BLaER1 treated with 17β-estradiol and CSF1 and Interleukin-3, amounts not matched to agents 10 nM and 100 nM (cell line): ENCODE measurements at regions not wholly inside any gene's neighbourhood (a gene's known extent, or its start where the extent isn't known, plus 50 kb on each side); places are given as distances from the start of the nearest gene placed in this dataset.

Source experiments
- H3K27ac ChIP-seq, 11 experiments: shearing (Covaris generic); formaldehyde crosslinking; 2 replicates each; pipeline ENCODE4 v1.8.1; 2022
- H3K27me3 ChIP-seq, 11 experiments: shearing (Covaris generic); formaldehyde crosslinking; 2 replicates each; pipeline ENCODE4 v1.8.1; 2022
- H3K36me3 ChIP-seq, 11 experiments: shearing (Covaris generic); formaldehyde crosslinking; 2 replicates each; pipeline ENCODE4 v1.8.1; 2022
- H3K4me1 ChIP-seq, 10 experiments: shearing (Covaris generic); formaldehyde crosslinking; 2 replicates each; pipeline ENCODE4 v1.8.1; 2022
- H3K4me2 ChIP-seq, 11 experiments: shearing (Covaris generic); formaldehyde crosslinking; 2 replicates each; pipeline ENCODE4 v1.8.1; 2022
- H3K4me3 ChIP-seq, 10 experiments: shearing (Covaris generic); formaldehyde crosslinking; 2 replicates each; pipeline ENCODE4 v1.8.1; 2022
- H3K9ac ChIP-seq, 11 experiments: shearing (Covaris generic); formaldehyde crosslinking; 2 replicates each; pipeline ENCODE4 v1.8.1; 2022
- H3K9me3 ChIP-seq, 11 experiments: shearing (Covaris generic); formaldehyde crosslinking; replicated peaks in 1 of 11; 2 replicates each; pipeline ENCODE4 v1.8.1; 2022
- H4K20me1 ChIP-seq, 11 experiments: shearing (Covaris generic); formaldehyde crosslinking; 2 replicates each; pipeline ENCODE4 v1.8.1; 2022
- Cebpa-rat ChIP-seq, 11 experiments: shearing (Covaris generic); IDR thresholded peaks; 2 replicates each; pipeline ENCODE4 v1.8.1; 2022

- Histone ChIP-seq H4K20me1 (no peaks in the 10 kb centered on the region), H3K27ac (no peak overlapping the region), H3K4me3 (no peak overlapping the region), H3K4me2 (no peak overlapping the region), H3K4me1 (peaks cover 0 to 30% (median 18%) of the 10 kb centered on the region in 10 experiments; a peak in 15 of 20 replicates), H3K9me3 (no peaks in the 10 kb centered on the region), H3K9ac (no peak overlapping the region), H3K36me3 (peaks cover 0 to 15% (median 0%) of the 10 kb centered on the region in 11 experiments; a peak in 3 of 22 replicates), H3K27me3 (no peaks in the 10 kb centered on the region)
- no peak for TF ChIP-seq Cebpa-rat (IDR thresholded peaks at IDR 0.05)
Observed at GRCh38 chr5:116379306-116379705, 195.3 kb downstream of the SEMA6A start.

- H3K4me2 ChIP-seq = peak overlapping the region in 8 of 11 experiments; percentile 25 to 60 (median 46); a peak in 16 of 22 replicates
- no peak overlapping the region for H3K4me3 ChIP-seq
- H3K4me1 ChIP-seq = peaks cover 0 to 30% (median 18%) of the 10 kb centered on the region in 10 experiments; a peak in 16 of 20 replicates
- TF ChIP-seq Cebpa-rat (IDR thresholded peaks at IDR 0.05) = no peak
- H4K20me1 ChIP-seq = no peaks in the 10 kb centered on the region
- peaks cover 0 to 2% (median 0%) of the 10 kb centered on the region in 11 experiments; a peak in 3 of 22 replicates for H3K9me3 ChIP-seq
- H3K27ac ChIP-seq = peak overlapping the region in 5 of 11 experiments; percentile 16 to 37 (median 26); a peak in 4 of 22 replicates
- no peak overlapping the region; a peak in 1 of 22 replicates for H3K9ac ChIP-seq
- no peaks in the 10 kb centered on the region for H3K27me3 ChIP-seq
- peaks cover 0 to 11% (median 1%) of the 10 kb centered on the region in 11 experiments; a peak in 3 of 22 replicates for H3K36me3 ChIP-seq
Observed at GRCh38 chr5:116378777-116379121, 195.9 kb downstream of the SEMA6A start.

DNA sequence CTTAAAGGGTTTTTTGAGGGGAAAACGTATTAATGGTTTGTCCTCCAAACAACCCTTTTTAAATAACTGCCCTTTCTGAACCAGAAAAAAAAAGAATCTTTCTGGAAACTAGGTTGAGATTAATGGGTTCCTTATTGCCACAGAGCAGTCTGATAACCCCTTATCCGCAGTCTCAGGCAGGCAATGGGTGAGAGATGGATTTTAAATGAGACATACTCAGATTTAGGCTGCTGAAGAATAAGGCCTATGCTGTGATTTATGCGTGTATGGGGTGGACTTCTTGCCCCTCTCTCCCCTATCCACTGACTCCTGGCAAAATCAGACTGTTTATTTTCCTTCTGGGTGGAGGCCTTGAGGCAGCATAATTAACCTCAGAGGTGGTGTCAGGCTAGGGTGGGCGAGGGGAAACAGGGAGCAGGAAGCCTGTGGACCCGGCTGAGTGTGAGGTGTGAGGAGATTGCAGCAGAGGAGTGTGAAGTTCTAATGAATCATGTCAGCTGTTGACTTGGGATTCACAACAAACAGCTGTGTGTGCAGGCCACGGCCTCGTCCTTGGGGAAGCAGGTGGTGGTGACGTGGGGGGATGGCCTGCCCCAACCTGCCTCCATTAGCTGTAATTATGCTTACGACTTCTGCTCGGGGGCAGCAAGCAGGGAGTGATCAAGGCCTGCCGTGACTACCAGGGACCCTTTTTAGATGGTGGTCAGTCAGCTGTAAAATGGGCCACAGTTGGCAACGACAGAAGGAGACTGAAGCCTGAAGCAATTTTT, 196.4 kb downstream of the SEMA6A start:
- Histone ChIP-seq H3K9ac (peak overlapping the region in 1 of 11 experiments; percentile 9; a peak in 1 of 22 replicates), H4K20me1 (no peaks in the 10 kb centered on the region), H3K27ac (peak overlapping the region in 5 of 11 experiments; percentile 16 to 37 (median 32); a peak in 6 of 22 replicates), H3K4me3 (no peak overlapping the region), H3K36me3 (peaks cover 0 to 7% (median 1%) of the 10 kb centered on the region in 11 experiments; a peak in 1 of 22 replicates), H3K27me3 (no peaks in the 10 kb centered on the region), H3K9me3 (peaks cover 0 to 8% (median 0%) of the 10 kb centered on the region in 11 experiments; a peak in 3 of 22 replicates), H3K4me2 (peak overlapping the region in 9 of 11 experiments; percentile 13 to 60 (median 45); a peak in 18 of 22 replicates), H3K4me1 (peaks cover 2 to 32% (median 19%) of the 10 kb centered on the region in 10 experiments)
- no peak for TF ChIP-seq Cebpa-rat (IDR thresholded peaks at IDR 0.05)

DNA sequence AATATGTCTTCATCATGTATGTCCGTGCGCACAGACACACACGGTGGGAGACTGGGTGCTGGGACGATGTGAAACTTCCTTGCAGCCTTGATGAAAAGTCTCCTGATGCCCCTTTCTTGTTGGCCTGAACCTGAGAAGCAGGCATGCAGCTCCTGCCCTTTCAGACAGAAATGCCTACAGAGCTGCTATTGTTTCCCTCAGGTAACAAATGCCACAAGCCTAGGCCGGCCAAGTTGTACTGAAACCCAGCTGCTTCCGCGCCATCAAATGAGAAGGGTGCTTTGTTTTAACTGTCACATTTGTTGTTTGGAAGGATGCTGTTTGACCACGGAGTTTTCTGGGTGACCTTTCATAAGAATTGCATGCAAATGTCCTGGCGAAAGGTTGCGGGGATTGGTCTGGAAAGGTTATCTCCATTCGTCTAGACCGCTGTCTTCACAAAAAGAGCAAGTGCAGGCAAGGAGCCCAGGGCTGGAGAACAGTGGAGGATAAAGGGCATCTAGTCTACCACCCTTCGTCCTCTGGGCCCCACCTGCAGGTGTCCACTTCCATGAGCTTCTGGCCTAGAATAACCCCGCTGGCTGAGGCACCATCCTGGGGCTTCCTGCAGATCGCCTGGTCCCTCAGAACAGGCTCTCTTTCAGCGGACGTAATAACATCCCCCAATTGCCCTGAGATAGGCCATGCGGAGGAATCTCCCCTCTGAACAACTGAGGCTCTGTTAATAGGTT, 197.2 kb downstream of the SEMA6A start:
- no peak for TF ChIP-seq Cebpa-rat (IDR thresholded peaks at IDR 0.05)

GRCh38 chr5:116375926-116376325, 198.7 kb downstream of the SEMA6A start:
- H4K20me1 ChIP-seq = no peaks in the 10 kb centered on the region
- peaks cover 0 to 11% (median 0%) of the 10 kb centered on the region in 11 experiments; a peak in 2 of 22 replicates for H3K36me3 ChIP-seq
- peaks cover 24 to 46% (median 37%) of the 10 kb centered on the region in 10 experiments for H3K4me1 ChIP-seq
- no peak overlapping the region for H3K4me3 ChIP-seq
- TF ChIP-seq Cebpa-rat (IDR thresholded peaks at IDR 0.05) = no peak
- H3K9me3 ChIP-seq = peaks cover 0 to 8% (median 0%) of the 10 kb centered on the region in 11 experiments; a peak in 3 of 22 replicates
- no peaks in the 10 kb centered on the region for H3K27me3 ChIP-seq
- no peak overlapping the region for H3K4me2 ChIP-seq
- no peak overlapping the region for H3K9ac ChIP-seq
- H3K27ac ChIP-seq = no peak overlapping the region; a peak in 1 of 22 replicates

More for the DNA sequence above, 197.2 kb downstream of the SEMA6A start:
- no peaks in the 10 kb centered on the region for H3K27me3 ChIP-seq
- peaks cover 9 to 38% (median 22%) of the 10 kb centered on the region in 10 experiments for H3K4me1 ChIP-seq
- H3K4me3 ChIP-seq = no peak overlapping the region
- H3K27ac ChIP-seq = peak overlapping the region in 4 of 11 experiments; percentile 24 to 37 (median 33); a peak in 4 of 22 replicates
- peaks cover 0 to 11% (median 0%) of the 10 kb centered on the region in 11 experiments; a peak in 2 of 22 replicates for H3K36me3 ChIP-seq
- peak overlapping the region in 8 of 11 experiments; percentile 25 to 60 (median 46); a peak in 16 of 22 replicates for H3K4me2 ChIP-seq
- no peak overlapping the region for H3K9ac ChIP-seq
- peaks cover 0 to 8% (median 0%) of the 10 kb centered on the region in 11 experiments; a peak in 3 of 22 replicates for H3K9me3 ChIP-seq
- no peaks in the 10 kb centered on the region for H4K20me1 ChIP-seq

GRCh38 chr5:116374434-116374852, 200.2 kb downstream of the SEMA6A start:
- H3K9me3 ChIP-seq = peaks cover 0 to 8% (median 0%) of the 10 kb centered on the region in 11 experiments; a peak in 3 of 22 replicates
- H4K20me1 ChIP-seq = no peaks in the 10 kb centered on the region
- H3K9ac ChIP-seq = no peak overlapping the region
- no peaks in the 10 kb centered on the region for H3K27me3 ChIP-seq
- no peak overlapping the region for H3K4me3 ChIP-seq
- H3K4me2 ChIP-seq = peak overlapping the region in 2 of 11 experiments; percentile 34 to 37; a peak in 1 of 22 replicates
- no peak for TF ChIP-seq Cebpa-rat (IDR thresholded peaks at IDR 0.05)
- peak overlapping the region in 1 of 11 experiments; percentile 6; a peak in 1 of 22 replicates for H3K27ac ChIP-seq
- H3K4me1 ChIP-seq = peaks cover 30 to 61% (median 41%) of the 10 kb centered on the region in 10 experiments
- H3K36me3 ChIP-seq = peaks cover 0 to 11% (median 0%) of the 10 kb centered on the region in 11 experiments; a peak in 2 of 22 replicates

DNA sequence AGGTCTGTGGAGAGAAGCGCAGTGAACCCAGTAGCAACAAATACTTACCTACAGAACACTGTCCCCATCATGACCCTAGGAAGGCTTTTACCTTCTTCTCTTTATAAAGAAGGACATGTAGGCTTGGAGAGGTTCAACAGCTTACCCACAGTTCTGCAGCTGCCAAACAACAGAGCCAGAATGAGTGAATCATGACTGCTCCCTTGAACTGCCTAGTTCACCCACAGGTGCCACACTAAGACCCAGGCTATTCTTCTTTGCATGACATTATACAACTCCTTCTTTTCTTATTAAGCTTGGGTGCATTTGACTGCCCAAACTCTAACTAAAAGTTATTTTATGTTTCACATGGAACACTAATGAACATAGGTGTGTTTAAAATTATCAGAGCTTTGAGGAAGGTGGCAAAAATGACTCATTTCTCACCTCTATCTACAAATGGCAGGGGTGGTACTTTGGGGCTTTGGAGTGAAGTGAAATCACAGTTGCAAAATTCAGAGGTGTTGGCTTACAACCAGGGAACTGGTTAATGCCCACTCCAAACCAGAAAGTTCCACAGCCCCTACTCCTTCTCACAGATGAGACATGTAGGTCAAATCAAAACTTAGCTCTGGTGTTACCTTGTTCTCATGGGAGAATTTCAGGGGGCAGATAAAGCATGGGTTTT, 201.6 kb downstream of the SEMA6A start:
- peak overlapping the region in 8 of 11 experiments; percentile 54 to 88 (median 78); a peak in 16 of 22 replicates for H3K27ac ChIP-seq
- H3K4me3 ChIP-seq = 0 out of 20 replicates have a peak overlapping the region, but pooled peaks of 1 of the 10 experiments have one; percentile 3
- H3K27me3 ChIP-seq = no peaks in the 10 kb centered on the region
- peaks cover 0 to 8% (median 0%) of the 10 kb centered on the region in 11 experiments; a peak in 3 of 22 replicates for H3K9me3 ChIP-seq
- peaks cover 29 to 52% (median 33%) of the 10 kb centered on the region in 10 experiments for H3K4me1 ChIP-seq
- H4K20me1 ChIP-seq = no peaks in the 10 kb centered on the region
- no peak for TF ChIP-seq Cebpa-rat (IDR thresholded peaks at IDR 0.05)
- peaks cover 0 to 11% (median 0%) of the 10 kb centered on the region in 11 experiments; a peak in 2 of 22 replicates for H3K36me3 ChIP-seq
- peak overlapping the region in 5 of 11 experiments; percentile 22 to 62 (median 43); a peak in 6 of 22 replicates for H3K9ac ChIP-seq
- peak overlapping the region in 8 of 11 experiments; percentile 62 to 87 (median 72); a peak in 16 of 22 replicates for H3K4me2 ChIP-seq

- peaks cover 20 to 49% (median 31%) of the 10 kb centered on the region in 10 experiments for H3K4me1 ChIP-seq
- H3K27me3 ChIP-seq = no peaks in the 10 kb centered on the region
- H3K27ac ChIP-seq = peak overlapping the region in 10 of 11 experiments; percentile 1 to 88 (median 76); a peak in 18 of 22 replicates
- peaks cover 0 to 11% (median 0%) of the 10 kb centered on the region in 11 experiments; a peak in 2 of 22 replicates for H3K36me3 ChIP-seq
- H3K4me2 ChIP-seq = peak overlapping the region; percentile 24 to 87 (median 71)
- TF ChIP-seq Cebpa-rat (IDR thresholded peaks at IDR 0.05) = peak in 5 of 11 experiments; percentile 50 to 78 (median 69); a peak in 7 of 22 replicates
- peaks cover 0 to 8% (median 0%) of the 10 kb centered on the region in 11 experiments; a peak in 5 of 22 replicates for H3K9me3 ChIP-seq
- H3K4me3 ChIP-seq = 0 out of 20 replicates have a peak overlapping the region, but pooled peaks of 1 of the 10 experiments have one; percentile 3
- H4K20me1 ChIP-seq = no peaks in the 10 kb centered on the region
- H3K9ac ChIP-seq = peak overlapping the region in 7 of 11 experiments; percentile 33 to 72 (median 54); a peak in 12 of 22 replicates
Observed at GRCh38 chr5:116371935-116372334, 202.7 kb downstream of the SEMA6A start.
